GM18520 (cell line): ENCODE measurements at regions not wholly inside any gene's neighbourhood (a gene's known extent, or its start where the extent isn't known, plus 50 kb on each side); places are given as distances from the start of the nearest gene placed in this dataset.

Experiments used
- ATAC-seq: cut with Tn5 transposase; IDR thresholded peaks from one replicate; pipeline ENCODE4 v1.9.1; 2021; ENCODE audit not compliant: unreplicated experiment

DNA sequence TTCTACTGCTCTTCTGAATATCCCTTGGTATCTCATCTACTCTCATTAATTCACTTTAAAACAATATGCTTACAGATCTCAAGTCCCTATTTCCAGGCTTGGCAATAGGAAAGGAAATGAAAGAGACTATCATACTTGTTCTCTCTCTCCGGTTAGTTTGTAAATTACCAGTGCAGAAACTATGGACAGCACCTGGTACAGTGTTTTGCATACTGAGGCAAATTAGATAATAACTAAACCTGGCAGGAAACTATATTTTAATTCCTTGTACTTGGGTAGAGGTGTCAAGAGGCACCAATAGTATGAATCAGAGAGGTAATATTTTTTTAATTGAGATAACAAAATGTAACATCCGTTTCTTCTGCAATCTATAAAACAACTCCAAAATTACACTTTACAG, 97.7 kb upstream of the TMEM196 start:
- no peak for ATAC-seq

DNA sequence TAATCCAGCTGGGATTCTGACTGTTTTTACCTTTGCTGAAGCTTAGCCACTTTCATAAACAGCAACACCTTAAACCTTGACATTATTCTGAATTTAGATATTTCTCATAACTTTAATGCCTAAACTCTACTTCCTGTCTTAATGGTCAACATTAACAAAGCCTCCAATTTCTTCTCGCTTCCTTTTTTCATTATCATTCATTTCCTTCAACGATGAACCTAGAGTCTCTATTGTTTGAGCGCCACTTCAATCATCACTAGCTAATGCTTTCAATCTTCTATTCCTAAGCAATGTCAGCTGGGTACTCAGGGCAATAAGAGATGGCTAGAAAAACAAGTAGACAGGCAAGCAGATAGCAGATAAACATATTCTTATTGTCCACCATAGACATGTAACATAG, 96.6 kb upstream of the TMEM196 start:
- ATAC-seq: no peak

DNA sequence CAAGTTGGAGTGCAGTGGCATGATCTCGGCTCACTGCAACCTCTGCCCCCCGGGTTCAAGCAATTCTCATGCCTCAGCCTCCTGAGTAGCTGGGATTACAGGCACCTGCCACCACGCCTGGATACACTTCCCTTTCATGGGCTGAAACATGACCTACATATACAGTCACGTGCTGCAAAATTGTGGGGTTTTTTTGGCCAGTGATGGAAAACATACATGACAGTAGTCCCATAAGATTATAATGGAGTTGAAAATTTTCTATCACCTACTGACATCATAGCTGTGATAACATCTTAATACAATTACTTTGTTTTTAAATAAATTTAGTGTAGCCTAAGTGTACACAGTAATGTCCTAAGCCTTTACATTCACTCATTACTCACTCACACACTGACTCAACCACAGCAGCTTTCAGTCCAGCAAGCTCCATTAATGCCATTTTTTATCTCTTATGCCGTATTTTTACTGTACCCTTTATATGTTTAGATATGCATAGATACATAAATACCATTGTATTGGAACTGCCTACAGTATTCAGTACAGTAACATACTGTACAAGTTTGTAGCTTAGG, 79.9 kb upstream of the TMEM196 start:
- ATAC-seq: no peak

DNA sequence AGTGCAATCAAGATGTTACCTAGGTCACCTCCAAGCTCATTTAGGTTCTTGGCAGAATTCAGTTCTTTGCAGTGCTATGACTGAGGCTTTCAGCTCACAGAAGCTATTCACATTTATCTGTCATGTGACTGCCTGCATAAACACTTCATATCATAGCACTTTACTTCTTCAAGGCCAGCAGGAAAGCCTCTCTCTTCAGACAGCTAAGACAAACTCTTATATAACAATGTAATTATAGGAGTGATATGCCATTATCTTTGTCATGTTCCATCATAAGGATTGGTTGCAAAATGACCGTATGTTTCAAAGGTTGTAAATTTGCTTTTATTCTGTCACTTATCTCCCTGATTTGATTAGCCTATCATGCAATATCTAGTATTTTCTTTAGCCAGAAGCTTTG, 78.8 kb upstream of the TMEM196 start:
- no peak for ATAC-seq

DNA sequence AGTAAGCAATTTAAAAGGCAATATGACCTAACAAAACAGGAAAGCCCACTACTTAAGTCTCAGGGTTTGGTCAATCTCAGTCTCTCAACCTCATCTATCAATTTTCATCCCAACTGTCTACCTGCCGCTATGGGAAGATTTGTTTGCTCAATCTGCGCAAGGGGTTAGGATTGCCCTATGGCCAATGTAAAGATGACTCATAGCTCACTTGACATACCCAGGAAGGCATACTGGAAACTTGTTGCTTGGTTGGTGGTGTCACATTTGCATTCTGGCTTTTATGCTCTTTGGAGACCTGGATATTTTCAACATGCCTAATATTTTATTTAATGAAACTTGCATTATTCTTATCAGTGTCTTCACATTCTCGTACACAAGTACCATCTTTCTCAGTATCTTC, 78.1 kb upstream of the TMEM196 start:
- ATAC-seq: no peak

DNA sequence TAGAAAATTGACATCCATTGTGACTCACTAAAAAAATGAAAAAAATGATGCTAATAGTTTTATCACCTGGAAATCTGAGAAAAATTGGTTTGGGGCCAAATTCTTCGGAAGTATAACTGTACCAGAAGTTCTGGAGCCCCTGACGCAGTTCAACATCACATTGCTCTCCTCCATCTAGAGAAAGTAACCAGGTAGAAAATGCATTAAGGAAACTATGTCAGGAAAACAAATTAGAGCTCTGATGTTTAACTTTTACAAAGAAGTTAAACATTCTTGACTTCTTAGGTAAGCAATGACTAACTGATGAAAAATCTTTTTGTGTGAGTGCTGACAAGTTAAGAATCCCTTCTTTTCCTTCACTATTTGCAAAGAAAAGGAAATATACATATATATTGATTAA, 61.1 kb upstream of the TMEM196 start:
- no peak for ATAC-seq

DNA sequence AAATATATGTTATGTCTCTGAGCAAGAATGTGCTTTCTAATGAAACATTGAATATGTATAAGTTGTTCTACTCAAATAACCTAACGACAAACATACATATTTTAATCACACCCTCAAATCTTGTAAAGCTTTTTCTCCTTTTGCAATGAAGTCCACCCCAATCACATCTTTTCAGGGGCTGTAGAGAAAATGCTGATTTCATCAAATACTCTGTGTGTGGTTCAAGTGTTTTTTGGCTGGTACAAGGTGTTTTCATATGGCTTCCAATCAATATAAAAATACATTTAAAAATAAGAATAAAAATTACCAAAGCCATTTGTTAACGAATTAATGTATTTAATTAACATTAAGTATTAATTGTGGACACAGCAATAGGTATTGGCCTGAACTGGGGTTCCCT, 57.2 kb upstream of the TMEM196 start:
- no peak for ATAC-seq
